ENCODE measurements at regions not wholly inside any gene's neighbourhood (a gene's known extent, or its start where the extent isn't known, plus 50 kb on each side); places are given as distances from the start of the nearest gene placed in this dataset.
"Not testable (repeated sequence)": the region's sequence is repeated elsewhere in the genome, so short reads cannot be mapped to it uniquely, and the experiment has no call there.

GRCh38 chr6:141976994-141977393 is 155.7 kb upstream of the GJE1 start:
- in situ Hi-C loops (cut with MboI; ENCODE audit: low sequenced_read_pairs), result no loop called here

DNA sequence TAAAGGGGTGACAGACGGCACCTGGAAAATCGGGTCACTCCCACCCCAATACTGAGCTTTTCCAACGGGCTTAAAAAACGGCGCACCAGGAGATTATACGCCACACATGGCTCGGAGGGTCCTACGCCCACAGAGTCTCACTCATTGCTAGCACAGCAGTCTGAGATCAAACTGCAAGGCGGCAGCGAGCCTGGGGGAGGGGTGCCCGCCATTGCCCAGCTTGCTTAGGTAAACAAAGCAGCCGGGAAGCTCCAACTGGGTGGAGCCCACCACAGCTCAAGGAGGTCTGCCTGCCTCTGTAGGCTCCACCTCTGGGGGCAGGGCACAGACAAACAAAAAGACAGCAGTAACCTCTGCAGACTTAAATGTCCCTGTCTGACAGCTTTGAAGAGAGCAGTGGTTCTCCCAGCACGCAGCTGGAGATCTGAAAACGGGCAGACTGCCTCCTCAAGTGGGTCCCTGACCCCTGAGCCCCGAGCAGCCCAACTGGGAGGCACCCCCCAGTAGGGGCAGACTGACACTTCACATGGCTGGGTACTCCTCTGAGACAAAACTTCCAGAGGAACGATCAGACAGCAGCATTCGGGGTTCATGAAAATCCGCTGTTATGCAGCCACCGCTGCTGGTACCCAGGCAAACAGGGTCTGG is 162.8 kb upstream of the GJE1 start:
- in situ Hi-C loops (cut with MboI; ENCODE audit: low sequenced_read_pairs), result not testable (repeated sequence)

DNA sequence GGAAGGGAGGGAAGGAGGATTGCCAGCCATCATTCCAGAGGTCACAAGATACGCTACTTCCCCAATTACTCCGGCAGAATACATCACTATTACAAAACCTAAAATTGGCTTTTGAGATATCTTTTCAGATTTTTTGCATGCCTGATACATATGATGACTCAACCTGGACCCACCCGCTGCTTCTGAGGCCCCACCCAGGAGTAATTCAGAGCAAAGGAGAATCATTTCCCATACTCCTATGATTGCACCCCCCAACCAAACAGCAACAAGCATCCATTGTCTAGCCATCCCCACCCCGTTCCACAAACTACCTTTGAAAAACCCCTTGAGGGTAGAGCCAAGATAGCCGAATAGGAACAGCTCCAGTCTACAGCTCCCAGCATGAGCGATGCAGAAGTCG is 163.5 kb upstream of the GJE1 start:
- in situ Hi-C loops (cut with MboI; ENCODE audit: low sequenced_read_pairs), result no loop called here

DNA sequence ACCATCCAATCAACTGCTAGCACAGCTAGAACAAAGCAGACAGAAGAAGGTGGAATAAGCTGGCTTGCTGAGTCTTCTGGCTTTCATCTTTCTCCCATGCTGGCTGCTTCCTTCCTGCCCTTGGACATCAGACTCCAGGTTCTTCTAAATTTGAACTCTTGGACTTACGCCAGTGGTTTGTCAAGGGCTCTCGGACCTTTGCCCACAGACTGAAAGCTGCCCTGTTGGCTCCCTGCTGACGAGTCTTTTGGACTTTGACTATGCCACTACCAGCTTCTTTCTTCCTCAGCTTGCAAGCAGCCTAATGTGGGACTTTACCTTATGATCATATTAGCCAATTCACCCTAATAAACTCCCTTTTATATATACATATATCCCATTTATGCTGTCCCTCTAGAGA is 164.1 kb upstream of the GJE1 start:
- in situ Hi-C loops (cut with MboI; ENCODE audit: low sequenced_read_pairs), result no loop called here

DNA sequence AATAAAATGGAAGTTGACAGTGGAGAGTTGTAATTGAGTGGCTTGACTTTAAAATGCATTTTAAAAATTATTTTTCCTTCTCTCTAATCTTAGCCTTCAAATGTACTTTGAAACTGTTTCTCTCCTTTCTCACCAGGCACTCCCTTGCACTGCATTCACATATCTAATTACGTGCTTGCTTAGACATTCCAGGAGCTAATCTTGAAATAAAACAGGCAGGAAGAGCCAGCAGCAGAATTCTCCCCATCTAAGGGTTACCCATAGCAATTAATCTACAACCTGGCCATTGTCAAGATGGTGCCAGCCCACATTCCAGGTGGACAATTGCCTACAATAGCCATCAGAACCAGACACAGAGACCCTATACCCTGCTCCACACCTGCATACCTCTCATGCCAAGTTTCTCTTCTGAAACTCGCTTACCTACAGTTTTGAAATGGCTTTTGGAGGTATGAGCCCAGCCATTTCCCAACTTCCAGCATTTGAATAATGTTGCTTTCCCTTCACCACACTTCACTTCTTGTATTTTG is 167.6 kb upstream of the GJE1 start:
- in situ Hi-C loops (cut with MboI; ENCODE audit: low sequenced_read_pairs), result no loop called here

DNA sequence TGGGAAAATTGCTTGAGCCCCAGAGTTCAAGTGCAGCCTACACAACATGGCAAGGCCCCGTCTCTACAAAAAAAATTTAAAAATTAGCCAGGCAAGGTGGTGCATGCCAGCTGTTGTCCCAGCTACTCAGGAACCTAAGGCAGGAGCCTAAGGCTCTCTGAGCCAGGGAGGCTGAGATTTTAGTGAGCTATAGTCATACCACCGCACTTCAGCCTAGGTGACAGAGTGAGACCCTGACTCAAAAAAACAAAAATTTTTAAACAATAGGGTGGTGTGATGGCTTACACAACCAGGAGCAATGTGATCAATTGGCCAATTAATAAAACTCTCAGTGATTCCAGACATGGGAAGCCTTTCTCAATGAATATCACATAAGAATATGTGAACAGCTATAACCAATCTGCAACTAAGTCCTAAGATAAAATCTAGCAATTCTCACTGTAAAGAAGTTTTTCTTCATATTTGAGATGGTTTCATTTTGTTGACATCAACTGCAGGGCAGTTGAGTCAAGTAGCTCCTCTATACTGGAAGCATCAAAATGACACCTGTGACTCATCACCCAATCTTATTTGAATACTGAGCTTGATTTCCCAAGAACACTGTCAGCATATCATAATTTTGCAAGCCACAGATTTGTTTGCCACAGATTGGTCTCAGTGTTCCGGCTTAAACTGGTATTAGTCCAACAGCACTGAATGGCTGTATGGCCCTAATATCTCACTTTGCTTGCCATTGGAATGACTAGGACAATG is 169.0 kb upstream of the GJE1 start:
- in situ Hi-C loops (cut with MboI; ENCODE audit: low sequenced_read_pairs), result no loop called here

GRCh38 chr6:141957271-141957670 is 175.5 kb upstream of the GJE1 start:
- in situ Hi-C loops (cut with MboI; ENCODE audit: low sequenced_read_pairs), result no loop called here

DNA sequence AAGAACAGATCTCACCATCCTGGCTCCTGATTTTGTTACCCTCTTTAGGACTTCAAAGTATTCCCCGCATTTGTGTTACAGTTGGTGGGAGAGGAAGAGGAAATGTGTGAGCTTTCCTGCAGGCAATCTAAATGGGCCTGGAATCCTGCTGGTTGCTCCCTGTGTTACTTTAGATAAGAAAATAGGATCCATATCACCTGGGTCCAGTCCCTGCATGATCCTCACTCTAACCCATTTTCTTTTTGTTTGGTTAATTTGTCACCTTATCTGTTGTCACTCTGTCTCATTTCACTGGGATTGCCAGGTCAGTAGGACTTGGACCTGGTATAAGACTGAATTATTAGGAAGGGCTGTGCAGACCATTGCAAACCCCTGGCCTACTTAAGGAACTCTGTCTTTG is 175.9 kb upstream of the GJE1 start:
- in situ Hi-C loops (cut with MboI; ENCODE audit: low sequenced_read_pairs), result no loop called here

- in situ Hi-C loops (cut with MboI; ENCODE audit: low sequenced_read_pairs), result no loop called here
Measured at GRCh38 chr6:141956046-141956761, 176.5 kb upstream of the GJE1 start.

GRCh38 chr6:141953072-141953471 is 179.7 kb upstream of the GJE1 start:
- in situ Hi-C loops (cut with MboI; ENCODE audit: low sequenced_read_pairs), result no loop called here

DNA sequence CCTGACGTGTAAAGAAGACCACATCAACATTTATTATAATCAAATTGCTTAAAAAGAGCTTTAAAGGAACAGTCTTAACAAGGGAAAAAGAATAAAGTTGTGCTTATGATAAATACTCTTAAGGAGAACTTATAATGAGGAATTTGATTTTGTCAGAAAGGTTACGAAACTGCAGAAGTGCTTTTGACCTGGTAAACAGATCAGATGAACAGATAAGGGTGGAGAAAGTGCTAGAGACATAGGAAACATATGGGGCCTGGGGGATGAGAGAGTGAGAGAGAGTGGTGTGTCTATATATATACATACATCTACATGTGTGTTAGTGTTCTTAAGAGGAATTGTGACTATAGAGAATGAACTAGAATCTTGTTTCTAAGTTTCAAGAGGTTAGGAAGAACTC is 186.2 kb upstream of the GJE1 start:
- in situ Hi-C loops (cut with MboI; ENCODE audit: low sequenced_read_pairs), result no loop called here

GRCh38 chr6:141938664-141939063 is 194.1 kb upstream of the GJE1 start:
- in situ Hi-C loops (cut with MboI; ENCODE audit: low sequenced_read_pairs), result no loop called here

DNA sequence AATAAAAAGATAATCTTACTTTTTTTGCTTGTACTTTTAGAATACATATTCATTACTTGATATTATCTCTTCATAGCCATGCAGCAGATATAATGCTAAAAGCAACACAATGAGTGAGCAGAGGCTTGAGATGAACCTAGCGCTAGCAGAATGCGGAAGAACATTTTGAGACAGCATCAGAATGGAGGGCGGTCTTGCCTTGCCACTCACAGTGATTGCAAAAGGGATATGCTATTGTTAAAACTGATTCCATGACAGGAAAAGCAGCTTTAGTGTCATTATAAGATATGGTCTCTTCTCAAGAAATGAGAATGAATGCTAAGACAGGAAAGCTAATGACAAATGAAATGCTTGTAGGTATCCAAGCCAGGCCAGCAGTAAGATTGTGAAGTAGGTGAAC is 200.0 kb upstream of the GJE1 start:
- in situ Hi-C loops (cut with MboI; ENCODE audit: low sequenced_read_pairs), result no loop called here

GRCh38 chr6:141926200-141926900 is 206.4 kb upstream of the GJE1 start:
- in situ Hi-C loops (cut with MboI; ENCODE audit: low sequenced_read_pairs), result not testable (repeated sequence)

- in situ Hi-C loops (cut with MboI; ENCODE audit: low sequenced_read_pairs), result no loop called here
Measured at GRCh38 chr6:141925001-141925400, 207.7 kb upstream of the GJE1 start.

DNA sequence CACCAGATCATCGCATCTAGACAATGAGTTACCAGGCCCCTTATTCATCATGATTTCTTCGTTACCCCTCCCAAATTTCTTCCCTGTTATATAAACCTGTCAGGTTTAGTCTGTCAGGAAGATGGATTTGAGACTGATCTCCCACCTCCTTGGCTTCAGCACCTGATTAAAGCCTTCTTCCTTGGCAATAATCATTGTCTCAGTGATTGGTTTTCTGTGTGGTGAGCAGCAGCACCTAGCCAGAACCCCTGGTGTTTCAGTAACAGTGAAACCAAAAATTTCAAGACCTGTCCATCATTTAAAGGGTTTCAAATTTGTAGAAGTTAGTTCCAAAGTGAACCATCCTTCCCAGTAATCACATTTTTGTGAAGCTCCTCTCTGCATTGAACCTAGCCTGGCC is 209.8 kb upstream of the GJE1 start:
- in situ Hi-C loops (cut with MboI; ENCODE audit: low sequenced_read_pairs), result no loop called here

DNA sequence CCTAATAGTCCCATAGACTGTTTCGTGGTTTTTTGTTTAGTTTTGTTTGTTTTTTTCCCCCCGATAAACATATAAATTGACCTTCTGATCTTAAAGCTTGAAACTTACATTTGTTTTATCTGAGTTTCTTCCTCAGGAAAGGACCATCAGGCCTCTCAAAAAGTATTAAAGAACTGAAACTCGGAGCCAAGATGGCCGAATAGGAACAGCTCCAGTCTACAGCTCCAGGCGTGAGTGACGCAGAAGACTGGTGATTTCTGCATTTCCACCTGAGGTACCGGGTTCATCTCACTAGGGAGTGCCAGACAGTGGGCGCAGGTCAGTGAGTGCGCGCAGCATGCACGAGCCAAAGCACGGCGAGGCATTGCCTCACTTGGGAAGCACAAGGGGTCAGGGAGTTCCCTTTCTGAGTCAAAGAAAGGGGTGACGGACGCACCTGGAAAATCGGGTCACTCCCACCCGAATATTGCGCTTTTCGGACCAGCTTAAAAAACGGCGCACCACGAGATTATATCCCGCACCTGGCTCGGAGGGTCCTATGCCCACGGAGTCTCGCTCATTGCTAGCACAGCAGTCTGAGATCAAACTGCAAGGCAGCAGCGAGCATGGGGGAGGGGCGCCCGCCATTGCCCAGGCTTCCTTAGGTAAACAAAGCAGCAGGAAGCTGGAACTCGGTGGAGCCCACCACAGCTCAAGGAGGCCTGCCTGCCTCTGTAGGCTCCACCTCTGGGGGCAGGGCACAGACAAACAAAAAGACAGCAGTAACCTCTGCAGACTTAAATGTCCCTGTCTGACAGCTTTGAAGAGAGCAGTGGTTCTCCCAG is 215.8 kb upstream of the GJE1 start:
- in situ Hi-C loops (cut with MboI; ENCODE audit: low sequenced_read_pairs), result not testable (repeated sequence)

DNA sequence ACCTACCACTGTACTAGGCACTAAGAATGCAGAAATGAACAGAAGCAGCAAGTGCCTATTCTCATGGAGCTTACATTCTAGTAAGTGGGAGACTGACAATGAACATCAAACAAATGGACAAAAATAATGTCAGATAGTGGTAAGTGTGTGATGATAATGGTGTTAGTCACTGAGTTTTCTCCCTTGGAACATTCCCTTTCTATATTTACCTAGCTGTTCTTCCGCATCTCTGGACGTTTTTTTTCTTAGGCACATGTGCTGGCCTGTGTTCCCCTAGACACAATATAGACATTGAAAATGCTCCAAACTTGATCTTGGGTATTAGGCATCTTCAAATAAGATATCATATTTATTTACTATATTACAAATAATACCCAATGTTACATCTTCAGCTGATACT is 218.1 kb upstream of the GJE1 start:
- in situ Hi-C loops (cut with MboI; ENCODE audit: low sequenced_read_pairs), result no loop called here

DNA sequence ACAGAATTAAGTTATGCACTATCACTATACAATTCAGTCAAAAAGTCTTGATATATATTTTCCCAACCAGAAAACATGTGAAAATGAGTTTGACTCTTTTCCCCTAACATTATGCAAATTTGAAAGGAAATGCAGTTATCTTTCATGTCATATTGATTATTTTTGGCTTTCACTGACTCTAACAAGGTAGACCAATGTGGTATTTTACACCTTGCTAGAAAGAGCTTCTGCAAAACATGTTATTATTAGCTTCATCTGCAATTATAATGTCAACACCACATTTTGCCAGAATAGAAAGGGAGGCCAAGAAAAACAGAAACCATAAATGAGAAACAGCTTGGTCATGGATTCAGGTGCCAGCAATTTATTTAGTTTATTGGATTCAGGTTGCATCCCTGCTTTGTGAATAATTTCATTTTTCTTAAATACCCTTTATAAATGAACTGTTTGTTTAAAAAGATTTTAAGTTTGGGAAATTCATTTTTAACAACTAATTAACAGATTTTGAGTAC is 226.1 kb upstream of the GJE1 start:
- in situ Hi-C loops (cut with MboI; ENCODE audit: low sequenced_read_pairs), result no loop called here

GRCh38 chr6:141890661-141891060 is 242.1 kb upstream of the GJE1 start:
- in situ Hi-C loops (cut with MboI; ENCODE audit: low sequenced_read_pairs), result no loop called here
